RPMI8226 (cell line): ENCODE measurements at regions not wholly inside any gene's neighbourhood (a gene's known extent, or its start where the extent isn't known, plus 50 kb on each side); places are given as distances from the start of the nearest gene placed in this dataset.

Experiments
- DNase-seq: peaks from one replicate; pipeline ENCODE4 v3.0.0-alpha.2; 2015

GRCh38 chr1:168454211-168454815, 89.5 kb downstream of the XCL2 start:
- DNase-seq: no peak

- no peak for DNase-seq
These were observed 90.7 kb downstream of the XCL2 start for GRCh38 chr1:168453056-168453455.

GRCh38 chr1:168452329-168452728, 91.5 kb downstream of the XCL2 start:
- DNase-seq: peak; percentile 43

DNA sequence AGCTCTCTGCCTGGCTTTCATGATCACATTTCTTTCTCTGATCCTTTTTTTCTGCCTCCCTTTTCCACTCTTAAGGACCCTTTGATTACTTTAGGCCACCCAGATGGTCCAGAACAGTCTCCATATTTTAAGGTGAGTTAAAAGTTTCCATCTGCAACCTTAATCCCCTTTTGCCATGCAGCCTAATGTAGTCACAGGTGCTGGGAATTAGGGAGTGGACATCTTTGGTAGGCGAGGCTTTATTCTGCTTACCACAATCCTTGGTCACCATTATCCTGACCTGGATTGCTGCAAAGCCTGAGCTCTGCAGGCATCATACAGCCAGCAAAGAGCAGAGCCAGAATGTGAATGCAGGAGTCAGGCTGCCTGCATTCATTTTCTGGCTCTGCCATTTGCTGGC, 95.9 kb downstream of the XCL2 start:
- DNase-seq: no peak

- no peak for DNase-seq
These were observed 97.7 kb downstream of the XCL2 start for GRCh38 chr1:168446081-168446480.

GRCh38 chr1:168443899-168444298, 99.9 kb downstream of the XCL2 start:
- DNase-seq: no peak

GRCh38 chr1:168443356-168443755, 100.4 kb downstream of the XCL2 start:
- no peak for DNase-seq

GRCh38 chr1:168442931-168443330, 100.9 kb downstream of the XCL2 start:
- DNase-seq: no peak

GRCh38 chr1:168441745-168442144, 102.1 kb downstream of the XCL2 start:
- DNase-seq: no peak

GRCh38 chr1:168439456-168440375, 104.1 kb downstream of the XCL2 start:
- peak; percentile 79 for DNase-seq

- DNase-seq: no peak
These were observed 105.2 kb downstream of the XCL2 start for GRCh38 chr1:168438626-168439025.

- DNase-seq: no peak
These were observed 106.0 kb downstream of the XCL2 start for GRCh38 chr1:168437821-168438220.

GRCh38 chr1:168435439-168435838, 108.4 kb downstream of the XCL2 start:
- no peak for DNase-seq

GRCh38 chr1:168433238-168433637, 110.6 kb downstream of the XCL2 start:
- no peak for DNase-seq

DNA sequence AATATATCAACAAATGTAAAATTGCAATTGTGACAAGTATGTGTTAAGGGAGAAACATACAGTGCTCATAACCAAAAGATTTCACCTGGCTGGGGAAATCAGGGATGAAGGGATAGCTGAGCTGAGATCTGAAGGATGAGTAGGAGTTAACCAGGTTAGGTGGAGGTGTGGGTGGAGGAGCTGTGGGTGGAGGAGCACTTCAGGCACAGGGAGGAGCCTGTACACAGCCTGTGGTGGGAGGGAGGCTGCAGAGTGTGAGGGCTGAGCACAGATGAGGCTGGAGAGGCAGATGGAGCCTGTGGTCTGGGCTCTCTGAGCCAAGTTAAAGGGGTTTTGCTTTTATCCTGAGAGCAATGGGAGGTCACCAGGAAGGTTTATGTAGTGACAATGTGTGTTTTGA, 111.9 kb downstream of the XCL2 start:
- no peak for DNase-seq

DNA sequence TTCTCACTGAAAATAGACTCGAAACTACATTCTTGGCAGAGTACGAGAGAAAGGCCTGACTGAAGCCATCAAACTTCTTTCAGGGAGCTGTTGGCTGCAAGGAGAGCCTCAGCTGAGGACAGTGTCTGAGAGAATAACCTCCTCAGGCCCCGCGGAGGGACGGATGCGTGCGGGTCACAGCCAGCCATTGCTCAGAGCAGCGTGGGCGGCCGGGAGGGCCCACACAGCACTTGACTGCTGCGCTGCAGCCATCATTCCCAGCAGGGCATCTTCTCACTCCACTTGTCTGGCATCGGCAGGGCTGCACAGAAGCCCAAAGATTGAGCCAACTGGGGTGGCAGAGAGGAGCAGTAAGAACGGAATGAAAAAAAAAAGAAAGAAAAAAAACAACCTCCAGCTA, 113.5 kb downstream of the XCL2 start:
- DNase-seq: no peak

DNA sequence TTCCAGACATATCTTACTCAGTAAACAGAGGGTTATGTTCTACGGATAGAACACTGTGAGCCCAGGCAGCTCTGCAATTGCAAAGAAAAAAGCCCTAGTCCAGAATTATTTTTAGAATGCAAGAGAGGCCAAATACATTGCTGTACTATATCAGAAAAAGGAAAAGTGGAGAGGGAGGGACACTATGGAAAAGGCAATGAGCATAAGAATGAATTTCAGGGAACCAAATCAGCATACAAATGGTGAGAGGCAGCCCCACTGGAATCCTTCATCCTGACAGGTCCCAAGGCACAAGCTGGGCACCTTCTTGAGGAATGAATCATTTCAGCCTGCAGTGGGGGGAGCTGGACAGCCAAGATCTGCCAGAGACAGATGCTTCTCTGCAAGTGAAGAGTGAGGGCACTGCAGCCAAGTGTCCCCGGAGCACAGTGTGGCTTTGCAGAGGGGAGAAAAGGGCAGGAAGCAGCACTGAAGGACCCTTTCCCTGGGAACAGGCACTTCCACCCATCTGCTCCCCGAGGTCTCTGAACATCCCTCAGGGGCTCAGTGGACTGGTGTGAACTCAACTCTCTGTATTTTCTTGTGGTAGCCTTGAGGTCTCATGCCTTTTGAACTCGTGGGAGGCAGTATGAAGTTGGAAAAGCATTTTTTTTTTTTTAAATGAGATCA, 115.6 kb downstream of the XCL2 start:
- DNase-seq: no peak

DNA sequence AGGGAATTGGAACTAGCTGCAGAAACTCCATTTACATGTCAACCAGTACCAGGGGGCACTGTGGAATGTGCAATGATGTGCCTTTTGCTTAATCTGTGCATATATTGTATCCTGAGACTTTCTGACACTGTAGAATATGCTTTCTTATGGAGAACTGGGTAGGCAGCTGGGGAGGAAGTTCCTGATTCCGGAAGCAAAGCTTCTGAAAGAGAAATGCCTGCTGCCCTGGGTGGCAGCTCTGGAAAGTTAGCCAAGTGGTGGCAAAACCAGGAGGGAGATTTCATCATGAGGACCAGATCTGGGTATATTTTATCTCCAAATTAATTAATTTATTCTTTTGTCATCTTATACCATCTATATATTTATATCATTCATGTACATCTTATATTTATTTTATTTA, 116.7 kb downstream of the XCL2 start:
- DNase-seq: no peak

GRCh38 chr1:168424281-168424680, 119.5 kb downstream of the XCL2 start:
- no peak for DNase-seq

DNA sequence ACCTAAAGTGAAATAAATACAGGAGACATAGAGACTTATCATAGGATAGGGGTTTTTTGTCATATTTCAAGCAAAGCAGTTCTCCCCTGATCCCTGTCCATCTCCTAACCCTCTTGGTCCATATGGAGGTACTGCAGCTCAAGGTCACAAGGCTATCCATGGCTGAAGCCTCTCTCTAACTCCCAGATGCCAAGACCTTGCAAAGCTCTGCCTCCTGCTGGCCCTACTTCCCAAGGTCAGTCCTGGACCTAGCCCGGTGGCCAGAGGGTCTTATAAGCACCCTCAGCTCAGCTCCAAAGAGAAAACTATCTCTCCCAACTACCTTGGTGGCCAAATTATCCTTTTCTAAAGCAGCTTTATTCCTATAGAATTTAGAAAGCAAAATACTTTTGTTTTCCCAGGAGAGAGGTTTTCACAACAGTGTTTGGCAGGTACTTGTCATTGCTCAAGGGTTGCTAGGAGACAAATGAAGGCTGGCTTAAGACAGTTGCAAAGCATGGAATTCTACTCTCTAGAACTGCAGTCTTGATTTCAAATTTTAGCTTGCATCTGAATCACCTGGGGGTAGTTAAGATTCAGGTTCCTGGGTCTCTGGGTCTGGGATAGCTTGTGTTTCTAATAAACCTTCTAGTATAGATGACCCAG, 121.5 kb downstream of the XCL2 start:
- DNase-seq: no peak

DNA sequence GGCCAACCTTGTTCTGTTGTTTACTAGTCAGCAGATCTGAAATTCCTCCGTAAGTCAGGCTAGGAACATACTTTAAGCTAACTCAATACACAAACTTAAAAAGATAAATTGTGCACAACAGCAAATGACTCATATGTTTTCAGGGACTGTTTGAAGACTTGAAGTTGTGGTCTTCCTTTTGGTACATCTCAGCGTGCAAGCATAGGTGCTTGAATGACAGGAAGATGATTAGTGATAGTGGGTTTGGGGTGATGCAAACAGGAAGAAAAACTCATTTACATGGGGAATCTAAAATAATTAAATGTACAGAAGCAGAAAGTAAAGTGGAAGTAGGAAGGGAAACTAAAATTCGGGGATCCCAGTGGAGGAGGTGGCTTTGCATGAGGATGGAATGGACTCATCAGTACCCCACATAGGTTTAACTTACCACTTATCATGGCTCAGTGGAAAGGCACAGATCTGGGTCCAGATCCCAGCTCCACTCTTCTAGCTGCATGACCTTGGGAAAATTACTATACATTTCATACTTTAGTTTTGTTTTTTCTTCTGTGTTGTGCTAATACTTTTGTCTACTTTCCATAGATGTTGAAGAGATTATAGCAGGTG, 122.3 kb downstream of the XCL2 start:
- DNase-seq: no peak

- no peak for DNase-seq
These were observed 123.6 kb downstream of the XCL2 start for GRCh38 chr1:168420177-168420576.

DNA sequence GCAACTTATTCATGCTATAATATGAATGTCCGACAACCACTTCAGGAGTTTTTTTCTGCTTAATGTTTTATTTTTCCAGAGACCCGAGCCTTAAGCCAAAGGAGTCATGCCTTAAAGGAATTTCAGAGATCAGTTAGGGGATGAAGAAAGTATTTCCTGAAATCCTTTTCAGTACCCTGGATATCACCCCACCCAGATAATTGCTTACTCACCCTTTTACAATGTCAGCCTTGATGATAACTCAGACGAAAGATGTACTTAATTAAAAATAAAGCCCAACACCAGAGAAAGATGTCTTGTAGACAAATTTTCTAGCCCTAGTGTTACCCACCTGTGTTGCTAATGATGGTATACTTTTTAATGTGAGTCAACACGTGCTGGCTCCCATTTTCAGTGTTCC, 124.1 kb downstream of the XCL2 start:
- no peak for DNase-seq
